Neural progenitor cell (in vitro differentiated cells): ENCODE measurements at regions not wholly inside any gene's neighbourhood (a gene's known extent, or its start where the extent isn't known, plus 50 kb on each side); places are given as distances from the start of the nearest gene placed in this dataset.

Experiments
- CTCF ChIP-seq: fragments of 200-600 bp; sonication (generic); IDR thresholded peaks from 2 replicates; pipeline ENCODE4 v1.5.1; 2017; ENCODE audit warnings: antibody characterized with exemption, mild to moderate bottlenecking
- EZH2 ChIP-seq: fragments of 200-600 bp; sonication (generic); IDR thresholded peaks from 2 replicates; pipeline ENCODE4 v1.6.1; 2017; ENCODE audit warnings: antibody characterized with exemption, mild to moderate bottlenecking, moderate library complexity

GRCh38 chr4:26049447-26049846, 135.4 kb downstream of the SMIM20 start:
- TF ChIP-seq EZH2 (no peak), CTCF (no peak)
